ENCODE measurements at regions not wholly inside any gene's neighbourhood (a gene's known extent, or its start where the extent isn't known, plus 50 kb on each side); places are given as distances from the start of the nearest gene placed in this dataset.
"Not testable (repeated sequence)": the region's sequence is repeated elsewhere in the genome, so short reads cannot be mapped to it uniquely, and the experiment has no call there.

DNA sequence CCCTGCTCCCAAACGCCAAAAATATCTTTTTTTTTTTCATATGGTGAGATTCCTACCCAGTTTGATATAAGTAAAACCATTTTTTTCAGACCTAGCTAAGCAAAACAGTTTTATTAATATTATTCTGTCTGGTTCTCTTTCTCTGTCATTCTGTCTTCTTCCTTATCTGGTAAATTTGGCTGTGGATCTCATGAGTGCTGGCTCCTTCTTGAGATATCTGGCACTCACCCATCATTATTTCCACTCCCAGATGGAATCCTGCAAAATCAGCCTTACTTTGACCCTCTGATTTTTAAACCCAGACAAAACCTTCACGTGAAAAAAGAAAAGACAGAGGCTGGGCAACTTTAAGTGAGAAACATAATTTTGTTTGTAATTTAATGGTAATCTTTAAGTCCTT is 373.6 kb downstream of the NYAP2 start:
- no peak for DNase-seq

DNA sequence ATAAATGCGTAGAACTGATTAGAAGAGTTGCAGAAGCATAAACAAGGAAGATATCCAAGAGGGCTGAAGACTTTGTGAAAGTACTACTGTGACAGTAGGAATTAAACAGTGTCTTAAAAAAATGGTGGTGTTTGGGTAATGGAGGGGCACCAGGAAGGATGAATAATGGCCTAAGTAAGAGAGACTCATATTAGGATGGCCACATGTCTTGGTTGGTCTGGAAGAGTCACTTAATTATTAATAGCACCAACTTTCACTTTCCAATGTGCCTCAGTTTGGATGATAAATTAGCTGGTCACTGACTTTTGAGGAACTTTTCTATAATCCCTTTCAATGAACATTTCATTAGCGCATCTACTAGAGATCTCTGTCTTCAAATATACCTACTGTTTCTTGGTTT is 372.2 kb downstream of the NYAP2 start:
- no peak for DNase-seq

DNA sequence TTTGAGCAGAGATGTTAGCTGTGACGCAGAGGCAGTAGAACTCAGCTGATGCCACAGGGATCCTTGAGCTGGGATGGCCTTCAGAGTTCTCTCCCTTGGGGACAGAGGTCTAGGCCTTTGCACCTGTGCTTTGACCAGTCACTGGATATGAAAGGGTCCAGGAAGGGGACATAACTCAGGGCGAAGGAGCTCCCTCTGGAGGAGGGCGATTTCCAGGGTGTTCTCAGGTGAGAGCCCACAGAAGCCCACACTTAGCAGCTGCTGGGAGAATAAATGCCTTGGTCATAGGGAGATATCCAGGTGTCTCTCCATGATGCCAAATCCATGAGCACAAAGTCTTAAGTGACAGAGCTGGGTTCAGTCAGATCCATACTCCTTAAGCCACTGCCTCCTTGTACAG is 369.2 kb downstream of the NYAP2 start:
- no peak for DNase-seq

DNA sequence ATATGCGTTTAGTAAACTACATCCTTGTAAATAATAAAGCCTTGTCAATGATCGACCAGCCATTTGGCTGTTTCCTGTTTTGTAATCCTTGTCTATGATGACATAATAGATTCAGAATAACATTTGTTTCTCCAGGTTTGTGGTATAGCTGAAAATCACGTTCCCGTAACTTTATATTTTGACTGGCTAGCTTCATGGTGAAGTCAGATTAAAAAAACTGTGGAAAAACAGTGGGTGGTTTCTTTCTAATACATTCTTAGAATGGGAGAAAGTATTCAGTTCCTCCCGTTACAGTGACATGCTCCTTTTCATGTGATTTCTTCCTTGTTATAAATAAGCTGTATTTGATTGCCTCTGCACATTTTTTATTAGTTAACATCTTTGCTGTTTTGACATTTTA is 366.9 kb downstream of the NYAP2 start:
- DNase-seq = no peak

DNA sequence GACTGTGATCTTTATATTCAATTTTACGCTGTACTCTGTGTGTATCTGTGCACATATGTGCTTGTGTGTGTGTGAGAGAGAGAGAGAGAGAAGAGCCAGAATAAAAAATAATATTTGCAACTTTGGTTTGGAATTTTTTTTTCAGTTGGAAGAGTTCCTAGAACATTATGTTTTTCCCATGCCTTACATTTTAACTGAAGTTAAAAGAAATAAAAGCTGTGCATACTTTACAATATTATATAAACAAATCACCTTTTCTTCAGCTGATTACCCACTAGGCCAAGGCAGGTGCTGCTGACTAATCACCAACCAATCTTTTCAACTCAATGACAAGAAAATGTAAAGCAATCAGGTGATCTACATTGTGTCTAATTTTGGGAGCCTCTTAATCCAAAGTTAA is 366.3 kb downstream of the NYAP2 start:
- DNase-seq = no peak

- DNase-seq = no peak
These were observed 364.8 kb downstream of the NYAP2 start for GRCh38 chr2:225764346-225764745.

- no peak for DNase-seq
These were observed 364.2 kb downstream of the NYAP2 start for GRCh38 chr2:225763711-225764110.

DNA sequence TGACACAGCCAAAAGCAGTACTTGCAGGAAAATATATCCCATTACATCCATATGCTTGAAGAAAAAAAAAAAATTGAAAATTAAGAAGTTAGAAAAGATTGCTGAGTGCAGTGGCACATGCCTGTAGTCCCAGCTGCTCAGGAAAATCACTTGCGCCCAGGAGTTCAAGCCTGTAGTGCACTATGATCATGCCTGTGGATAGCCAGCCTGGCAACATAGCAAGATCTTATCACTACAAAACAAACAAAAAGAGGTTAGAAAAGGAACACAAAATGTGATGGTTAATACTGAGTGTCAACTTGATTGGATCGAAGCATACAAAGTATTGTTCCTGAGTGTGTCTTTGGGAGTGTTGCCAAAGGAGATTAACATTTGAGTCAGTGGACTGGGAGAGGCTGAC is 361.9 kb downstream of the NYAP2 start:
- no peak for DNase-seq

- DNase-seq = no peak
These were observed 357.7 kb downstream of the NYAP2 start for GRCh38 chr2:225757248-225757647.

GRCh38 chr2:225756198-225756597 is 356.7 kb downstream of the NYAP2 start:
- DNase-seq = no peak

DNA sequence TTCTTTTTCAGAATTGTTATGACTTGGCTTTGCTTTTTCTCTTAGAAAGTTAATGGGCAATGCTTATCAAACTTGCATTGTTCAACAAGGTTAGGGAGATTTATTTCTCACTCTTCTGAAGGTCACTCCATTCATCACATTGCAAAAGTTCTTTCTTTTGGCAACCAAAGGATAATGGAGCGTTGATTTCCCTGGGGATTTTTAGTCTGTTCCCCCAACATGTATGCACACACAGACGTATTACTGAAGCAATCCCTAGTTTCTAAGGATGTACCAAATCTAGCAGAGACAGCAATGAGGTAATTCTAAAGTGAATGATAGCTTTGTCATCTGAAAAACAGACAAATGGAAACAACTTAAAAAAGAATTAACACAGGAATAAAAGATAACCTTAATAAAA is 349.1 kb downstream of the NYAP2 start:
- DNase-seq = no peak

- DNase-seq = not testable (repeated sequence)
These were observed 344.5 kb downstream of the NYAP2 start for GRCh38 chr2:225743996-225744395.

GRCh38 chr2:225742487-225742886 is 343.0 kb downstream of the NYAP2 start:
- DNase-seq = no peak

GRCh38 chr2:225740086-225740485 is 340.6 kb downstream of the NYAP2 start:
- DNase-seq = no peak

DNA sequence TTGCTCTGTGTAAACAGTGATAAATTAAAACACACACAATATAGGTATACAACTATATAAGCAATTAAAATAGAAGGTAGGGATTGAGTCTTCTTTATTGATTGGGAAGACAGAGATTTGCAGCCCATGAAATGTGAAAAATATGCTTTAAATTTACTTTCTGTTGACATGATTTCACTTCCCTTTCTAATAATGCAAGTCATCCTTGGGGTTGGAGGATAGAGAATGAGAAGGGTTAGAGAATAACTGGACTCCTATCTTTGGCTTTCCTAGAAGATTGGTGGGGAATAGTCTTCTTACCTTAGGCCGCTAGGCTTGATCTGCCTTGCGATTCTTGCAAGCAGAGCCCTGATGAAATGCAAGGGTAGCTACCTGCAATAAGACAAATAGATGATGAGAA is 339.8 kb downstream of the NYAP2 start:
- no peak for DNase-seq

DNA sequence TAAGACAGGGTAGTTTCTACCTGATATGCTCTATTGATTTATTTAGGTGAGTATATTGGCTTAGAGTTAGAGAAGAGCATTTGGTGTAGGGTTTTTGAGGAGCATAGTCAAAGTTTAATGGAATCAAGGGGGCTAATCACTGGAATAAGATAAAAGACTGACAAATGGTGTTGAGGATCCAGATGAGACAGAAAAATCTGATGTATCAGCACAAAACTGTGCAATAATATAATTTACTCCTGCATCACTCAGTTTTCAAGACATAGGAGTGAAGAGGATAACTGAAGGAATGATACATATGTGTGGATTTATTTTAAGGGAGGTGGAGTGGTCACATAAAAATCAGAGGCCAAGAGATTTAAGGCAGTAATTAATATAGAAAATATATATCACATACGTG is 339.2 kb downstream of the NYAP2 start:
- no peak for DNase-seq

DNA sequence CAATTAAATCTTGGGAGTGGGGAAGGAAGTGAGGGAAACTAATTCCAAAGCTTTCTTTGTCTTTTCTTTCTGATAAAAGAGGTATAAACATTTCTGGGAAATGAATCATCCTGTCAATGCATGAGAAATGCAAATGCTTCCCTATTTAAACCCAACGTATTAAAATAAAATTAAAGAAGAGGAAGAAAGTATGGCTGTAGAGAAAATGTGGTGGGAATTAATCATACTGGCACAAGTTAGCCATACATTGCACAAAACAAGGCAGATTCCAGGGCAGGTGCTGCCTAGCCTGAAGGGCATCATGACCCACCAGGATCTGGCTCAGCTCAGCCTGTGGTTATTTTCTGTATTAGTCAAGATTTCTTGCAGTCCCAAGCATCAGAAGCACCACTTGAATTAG is 338.0 kb downstream of the NYAP2 start:
- no peak for DNase-seq

- no peak for DNase-seq
These were observed 336.3 kb downstream of the NYAP2 start for GRCh38 chr2:225735844-225736243.

- DNase-seq = no peak
These were observed 326.2 kb downstream of the NYAP2 start for GRCh38 chr2:225725726-225726125.

Data from CD4-positive, alpha-beta T cell treated with Interleukin-4 for 1 hour (primary cell).